Limb (tissue), 2 donors: ENCODE measurements at regions not wholly inside any gene's neighbourhood (a gene's known extent, or its start where the extent isn't known, plus 50 kb on each side); places are given as distances from the start of the nearest gene placed in this dataset.
A peak's percentile ranks its signal among the peaks of the same experiment; 100 is the strongest.
"Not testable (repeated sequence)": the region's sequence is repeated elsewhere in the genome, so short reads cannot be mapped to it uniquely, and the experiment has no call there.

Source experiments
- DNase-seq, 2 donors: peaks; one replicate each; pipeline ENCODE4 v3.0.0-alpha.2; 2016; ENCODE audit errors: extremely low spot score in 2 of 2

DNA sequence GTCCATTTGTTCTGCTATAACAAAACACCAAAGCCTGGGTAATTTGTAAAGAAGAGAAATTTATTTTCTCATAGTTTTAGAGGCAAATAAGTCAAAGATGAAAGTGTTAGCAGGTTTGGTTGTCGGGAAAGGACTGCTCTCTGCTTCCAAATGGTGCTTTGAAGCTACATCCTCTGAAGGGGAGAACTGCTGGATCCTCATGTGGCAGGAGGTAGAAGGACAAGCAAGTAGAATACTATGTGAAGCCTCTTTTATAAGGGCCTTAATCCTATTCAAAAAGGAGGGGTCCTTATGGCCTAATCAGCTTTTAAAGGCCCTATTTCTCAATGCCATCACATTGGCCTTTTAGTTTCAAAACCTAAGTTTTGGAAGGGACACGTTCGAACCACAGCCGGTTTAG, 826.0 kb upstream of the EPHA7 start:
- DNase-seq: no peak

GRCh38 chr6:94238868-94239267, 819.5 kb upstream of the EPHA7 start:
- no peak for DNase-seq

- DNase-seq: no peak
These were observed 808.4 kb upstream of the EPHA7 start for GRCh38 chr6:94227741-94228140.

GRCh38 chr6:94217836-94218235, 798.5 kb upstream of the EPHA7 start:
- DNase-seq: no peak

GRCh38 chr6:94215552-94215951, 796.2 kb upstream of the EPHA7 start:
- DNase-seq: no peak

- DNase-seq: no peak
These were observed 793.9 kb upstream of the EPHA7 start for GRCh38 chr6:94213226-94213625.

DNA sequence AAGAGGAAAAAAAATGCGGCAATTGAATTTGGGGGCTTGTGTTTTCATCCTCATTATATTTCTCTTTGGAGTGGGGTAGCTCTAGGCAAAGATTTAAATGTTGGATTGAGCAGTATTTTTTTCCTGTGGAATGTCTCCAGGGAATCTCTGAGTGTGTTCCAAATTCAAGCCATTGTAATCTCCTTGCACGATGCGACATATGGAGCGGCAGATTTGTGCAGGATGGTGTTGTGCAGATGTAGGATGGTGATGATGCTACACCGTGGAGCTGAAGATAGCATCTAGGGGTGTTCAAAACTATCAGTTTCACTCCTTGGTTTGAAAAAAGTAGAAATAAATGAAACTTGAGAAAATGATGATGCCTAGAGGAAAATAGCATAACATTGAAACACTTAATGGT, 777.5 kb upstream of the EPHA7 start:
- no peak for DNase-seq

- DNase-seq: no peak
These were observed 770.7 kb upstream of the EPHA7 start for GRCh38 chr6:94190030-94190429.

GRCh38 chr6:94184666-94185464, 765.5 kb upstream of the EPHA7 start:
- DNase-seq: no peak

DNA sequence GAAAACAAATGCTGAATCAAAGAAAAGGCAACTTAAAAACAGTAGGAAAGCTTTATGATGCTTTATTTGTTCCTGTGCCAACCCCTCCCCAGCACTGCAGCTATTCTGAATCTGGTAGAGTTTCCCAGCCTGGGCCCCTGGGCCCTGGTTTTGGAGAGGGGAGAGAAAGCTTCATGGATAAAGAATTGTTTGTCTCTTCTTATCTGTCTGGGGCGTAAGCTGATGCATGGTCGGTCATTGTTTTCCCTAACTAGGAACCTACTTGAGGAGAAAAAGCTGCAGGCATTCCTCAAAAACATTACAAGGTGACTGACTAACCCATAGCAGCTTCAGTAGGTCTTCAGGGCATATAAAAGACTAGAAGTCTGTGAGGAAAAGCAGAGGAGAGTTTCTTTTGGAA, 758.1 kb upstream of the EPHA7 start:
- no peak for DNase-seq

GRCh38 chr6:94175465-94175864, 756.1 kb upstream of the EPHA7 start:
- no peak for DNase-seq

- DNase-seq: no peak
These were observed 744.5 kb upstream of the EPHA7 start for GRCh38 chr6:94163877-94164276.

DNA sequence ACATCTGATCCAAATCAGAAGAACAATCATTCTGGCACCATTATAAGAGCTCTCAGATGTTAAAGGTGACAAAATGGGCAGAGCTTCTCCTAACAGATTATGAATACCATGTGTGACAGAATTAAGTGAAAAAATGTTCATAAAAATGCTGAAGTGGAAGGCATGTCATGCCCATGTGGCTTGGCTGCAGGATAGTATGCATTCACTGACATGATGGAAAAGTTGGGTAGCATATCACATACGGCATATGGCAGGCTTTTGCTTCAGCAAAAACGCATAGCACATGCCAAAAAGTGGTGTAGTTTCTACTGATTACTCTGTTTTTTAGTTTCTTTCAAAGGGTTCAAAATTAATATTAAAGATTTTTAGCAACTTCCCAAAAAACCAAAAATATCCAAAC, 731.5 kb upstream of the EPHA7 start:
- no peak for DNase-seq

- no peak for DNase-seq
These were observed 725.4 kb upstream of the EPHA7 start for GRCh38 chr6:94144807-94145206.

GRCh38 chr6:94137178-94137577, 717.8 kb upstream of the EPHA7 start:
- not testable (repeated sequence) for DNase-seq

DNA sequence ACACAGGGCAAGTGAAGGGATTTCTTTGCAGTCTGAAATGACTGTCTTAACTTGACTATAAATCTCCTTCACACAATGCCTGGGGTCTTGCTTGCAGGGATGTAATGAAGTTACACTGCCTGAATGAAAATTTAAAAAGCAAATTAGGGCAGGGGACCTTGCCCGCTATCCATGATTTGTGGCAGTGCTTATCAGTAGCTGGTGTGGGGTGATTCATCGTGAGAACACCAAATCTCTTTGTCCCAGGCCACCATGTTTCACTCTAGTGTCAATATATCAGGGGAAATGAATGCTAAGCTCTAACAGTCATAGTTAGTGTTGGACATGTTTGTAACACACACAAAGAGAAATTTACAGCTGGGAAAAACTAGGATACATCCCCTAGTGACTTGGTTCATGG, 713.7 kb upstream of the EPHA7 start:
- DNase-seq: no peak

- no peak for DNase-seq
These were observed 711.9 kb upstream of the EPHA7 start for GRCh38 chr6:94131271-94131670.

GRCh38 chr6:94130478-94130877, 711.1 kb upstream of the EPHA7 start:
- DNase-seq: peak in 1 of 2 donors; percentile 18

GRCh38 chr6:94129926-94130325, 710.6 kb upstream of the EPHA7 start:
- no peak for DNase-seq

DNA sequence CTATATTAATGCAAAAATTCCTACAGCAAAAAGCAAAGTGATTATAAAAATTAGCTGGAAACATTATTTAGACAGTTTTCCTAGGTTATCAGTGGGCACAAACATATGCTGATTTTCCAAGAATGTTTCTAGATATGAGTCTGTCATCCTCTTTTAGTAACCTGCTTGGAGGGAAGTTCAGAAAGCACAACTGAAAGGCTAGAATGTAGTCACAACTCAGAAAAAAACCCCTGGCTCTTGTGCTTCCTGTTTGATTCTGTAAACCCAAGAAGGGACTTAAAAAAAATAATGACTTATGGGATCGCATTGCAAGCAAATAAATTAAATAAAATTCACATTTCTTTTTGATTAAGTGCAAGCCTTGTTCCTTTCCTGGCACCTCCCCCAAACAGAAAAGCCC, 708.4 kb upstream of the EPHA7 start:
- DNase-seq: no peak

- DNase-seq: no peak
These were observed 705.0 kb upstream of the EPHA7 start for GRCh38 chr6:94124333-94124732.

GRCh38 chr6:94121094-94121493, 701.7 kb upstream of the EPHA7 start:
- DNase-seq: no peak

DNA sequence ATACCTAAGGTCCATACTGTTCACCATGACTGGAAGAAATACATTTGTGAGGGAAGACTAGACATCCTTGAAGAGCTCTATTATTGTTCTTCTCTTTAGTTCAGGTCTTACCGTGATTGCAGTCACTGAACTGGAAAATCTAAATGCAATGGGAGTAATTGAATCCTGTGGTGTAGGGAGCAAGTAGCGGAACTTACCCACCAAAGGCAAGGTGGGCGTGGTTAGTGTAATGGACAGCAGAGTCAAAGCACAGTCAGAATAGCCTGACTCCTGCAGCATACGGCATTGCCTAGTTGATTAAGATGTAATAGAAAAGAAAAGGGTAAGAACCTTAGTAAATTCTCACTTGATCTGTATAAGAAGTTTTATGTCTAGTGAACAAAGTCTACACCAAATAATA, 679.7 kb upstream of the EPHA7 start:
- no peak for DNase-seq

DNA sequence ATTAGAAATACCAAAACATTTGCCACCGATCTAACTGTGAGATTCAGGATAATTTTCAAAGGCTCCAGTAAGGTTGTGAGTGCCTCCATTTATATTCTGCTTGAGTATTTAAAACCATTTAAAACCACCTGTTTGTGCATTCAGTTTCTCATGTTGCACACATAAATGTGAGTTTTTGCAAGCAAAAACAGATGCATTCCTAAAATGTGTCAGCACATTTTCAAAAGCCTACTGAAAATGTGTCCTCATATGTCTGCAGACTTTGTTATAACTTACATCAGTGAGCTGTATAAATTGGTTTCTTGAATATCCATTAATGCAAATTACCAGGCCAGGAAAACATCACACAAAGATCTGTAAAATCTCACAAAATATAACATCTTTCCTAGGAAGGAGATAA, 676.6 kb upstream of the EPHA7 start:
- DNase-seq: no peak
